ENCODE measurements at regions not wholly inside any gene's neighbourhood (a gene's known extent, or its start where the extent isn't known, plus 50 kb on each side); places are given as distances from the start of the nearest gene placed in this dataset.

DNA sequence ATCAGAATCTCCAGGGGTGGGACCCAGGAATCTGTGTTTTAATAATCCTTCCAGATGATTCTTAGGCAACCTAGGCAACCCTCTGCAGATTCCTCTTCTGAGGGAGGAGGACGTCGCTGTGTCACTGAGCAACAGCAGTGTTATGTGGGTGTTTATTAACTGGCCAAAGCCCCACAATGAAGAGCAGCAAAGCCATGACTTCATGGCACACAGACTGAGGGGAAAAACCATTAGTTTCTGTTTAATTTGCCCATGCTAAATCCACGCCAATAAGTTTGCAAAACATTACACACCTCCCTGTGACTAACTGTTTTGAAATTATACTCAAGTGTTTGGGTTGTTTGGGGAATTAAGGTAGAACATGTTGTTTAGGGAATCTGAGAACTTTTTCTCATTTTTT is 83.7 kb upstream of the TMED7 start:
- CTCF ChIA-PET, result no interaction called here
- H3K79me2 ChIP-seq (ENCODE audit: control insufficient read depth, insufficient read depth, low read length), result no peaks in the 10 kb centered on the region
- intact Hi-C loops (cut with micrococcal nuclease), result no loop called here
- no peak overlapping the region for H3K27ac ChIP-seq (ENCODE audit: low read length in 2 of 2)
- no peaks in the 10 kb centered on the region for H3K4me1 Mint-ChIP-seq
- H3K4me3 Mint-ChIP-seq, result no peak overlapping the region
- no peak overlapping the region for H3K9ac ChIP-seq (ENCODE audit: low read length)
- no peak overlapping the region for H3K4me3 ChIP-seq (ENCODE audit: control extremely low read depth in 1 of 5, extremely low read depth in 1 of 5, insufficient read depth in 1 of 5, low read depth in 2 of 5, low read length in 4 of 5)
- peaks cover 0 to 7% (median 0%) of the 10 kb centered on the region in 3 donors for H3K9me3 ChIP-seq (ENCODE audit: control extremely low read depth in 1 of 3, control insufficient read depth in 2 of 3, insufficient read depth in 1 of 3, low read length in 2 of 3)
- H3K4me2 ChIP-seq (replicated peaks; ENCODE audit: low read depth, low read length, poor library complexity, severe bottlenecking), result no peak overlapping the region
- DNase-seq (no peak), ATAC-seq (ENCODE audit: low read depth) (no peak)
- TF ChIP-seq EZH2 (IDR thresholded peaks at IDR 0.05; ENCODE audit: borderline replicate concordance, insufficient read depth, low read depth, low read length, poor library complexity, severe bottlenecking), result no peak
- TF ChIP-seq, protein P1, sequence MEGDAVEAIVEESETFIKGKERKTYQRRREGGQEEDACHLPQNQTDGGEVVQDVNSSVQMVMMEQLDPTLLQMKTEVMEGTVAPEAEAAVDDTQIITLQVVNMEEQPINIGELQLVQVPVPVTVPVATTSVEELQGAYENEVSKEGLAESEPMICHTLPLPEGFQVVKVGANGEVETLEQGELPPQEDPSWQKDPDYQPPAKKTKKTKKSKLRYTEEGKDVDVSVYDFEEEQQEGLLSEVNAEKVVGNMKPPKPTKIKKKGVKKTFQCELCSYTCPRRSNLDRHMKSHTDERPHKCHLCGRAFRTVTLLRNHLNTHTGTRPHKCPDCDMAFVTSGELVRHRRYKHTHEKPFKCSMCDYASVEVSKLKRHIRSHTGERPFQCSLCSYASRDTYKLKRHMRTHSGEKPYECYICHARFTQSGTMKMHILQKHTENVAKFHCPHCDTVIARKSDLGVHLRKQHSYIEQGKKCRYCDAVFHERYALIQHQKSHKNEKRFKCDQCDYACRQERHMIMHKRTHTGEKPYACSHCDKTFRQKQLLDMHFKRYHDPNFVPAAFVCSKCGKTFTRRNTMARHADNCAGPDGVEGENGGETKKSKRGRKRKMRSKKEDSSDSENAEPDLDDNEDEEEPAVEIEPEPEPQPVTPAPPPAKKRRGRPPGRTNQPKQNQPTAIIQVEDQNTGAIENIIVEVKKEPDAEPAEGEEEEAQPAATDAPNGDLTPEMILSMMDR (IDR thresholded peaks at IDR 0.05), result no peak
- peaks cover 0 to 3% (median 2%) of the 10 kb centered on the region in 4 experiments for H3K27me3 ChIP-seq (replicated peaks in 1 of 4; ENCODE audit: control extremely low read depth in 1 of 4, control insufficient read depth in 3 of 4, insufficient read depth in 4 of 4, low read length in 3 of 4)
- H3K36me3 ChIP-seq (replicated peaks in 1 of 2; ENCODE audit: control extremely low read depth in 1 of 2, control insufficient read depth in 1 of 2, extremely low read depth in 1 of 2, insufficient read depth in 2 of 2, low read length in 1 of 2), result no peaks in the 10 kb centered on the region
- no peak overlapping the region for H3K27ac Mint-ChIP-seq
- H2AFZ ChIP-seq (ENCODE audit: insufficient read depth, low read depth, low read length, poor library complexity, severe bottlenecking), result no peak overlapping the region
- POLR2A ChIA-PET, result no interaction called here
- H4K20me1 ChIP-seq (ENCODE audit: control insufficient read depth, insufficient read depth, low read length, poor library complexity, severe bottlenecking), result no peaks in the 10 kb centered on the region
- no peaks in the 10 kb centered on the region for H3K4me1 ChIP-seq (ENCODE audit: control insufficient read depth in 2 of 2, insufficient read depth in 2 of 2, low read length in 2 of 2)
- 80% methylated on average over 2 of the region's 3 CpGs for WGBS (ENCODE audit: insufficient coverage)
- peaks cover 4% of the 10 kb centered on the region for H3K27me3 Mint-ChIP-seq
- peaks cover 5% of the 10 kb centered on the region for H3K9me3 Mint-ChIP-seq (ENCODE audit: insufficient read depth)

DNA sequence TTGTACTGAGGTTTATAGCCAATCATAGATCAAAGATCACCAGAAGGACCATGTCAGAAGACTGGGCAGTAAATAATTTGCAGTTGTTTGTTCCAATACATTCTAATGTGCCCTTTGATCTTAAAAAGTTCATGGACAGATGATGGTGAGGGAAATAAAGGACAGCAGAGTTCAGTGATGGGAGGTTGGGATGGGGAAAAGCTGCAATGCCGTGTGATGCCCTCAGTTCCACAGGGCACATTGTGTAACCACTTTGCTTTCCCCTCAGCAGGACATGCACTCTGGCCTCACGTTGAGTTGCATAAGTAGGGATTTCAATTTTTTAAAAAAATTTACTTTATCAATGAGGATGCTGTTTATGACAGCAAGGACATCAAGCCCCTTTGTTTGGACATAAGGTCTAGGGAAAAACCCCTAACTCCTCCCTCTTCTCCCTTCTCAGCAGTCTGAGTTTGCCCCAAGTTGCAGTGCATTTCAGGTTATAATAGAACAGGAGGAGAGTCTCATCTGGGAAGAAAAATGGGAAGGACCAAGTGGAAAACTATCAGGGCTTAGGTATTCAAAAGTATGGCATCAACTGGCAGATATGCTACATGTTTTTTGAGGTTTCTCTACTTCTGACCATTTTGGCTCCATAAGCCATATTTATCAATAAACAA is 83.1 kb upstream of the TMED7 start:
- POLR2A ChIA-PET, result no interaction called here
- Histone ChIP-seq H4K20me1 (ENCODE audit: control insufficient read depth, insufficient read depth, low read length, poor library complexity, severe bottlenecking) (no peaks in the 10 kb centered on the region), H3K79me2 (ENCODE audit: control insufficient read depth, insufficient read depth, low read length) (no peaks in the 10 kb centered on the region), H3K4me1 (ENCODE audit: control insufficient read depth in 2 of 2, insufficient read depth in 2 of 2, low read length in 2 of 2) (no peaks in the 10 kb centered on the region), H3K4me2 (replicated peaks; ENCODE audit: low read depth, low read length, poor library complexity, severe bottlenecking) (no peak overlapping the region), H3K9me3 (ENCODE audit: control extremely low read depth in 1 of 3, control insufficient read depth in 2 of 3, insufficient read depth in 1 of 3, low read length in 2 of 3) (peaks cover 0 to 7% (median 0%) of the 10 kb centered on the region in 3 donors), H3K27ac (ENCODE audit: low read length in 2 of 2) (no peak overlapping the region), H3K36me3 (replicated peaks in 1 of 2; ENCODE audit: control extremely low read depth in 1 of 2, control insufficient read depth in 1 of 2, extremely low read depth in 1 of 2, insufficient read depth in 2 of 2, low read length in 1 of 2) (no peaks in the 10 kb centered on the region), H2AFZ (ENCODE audit: insufficient read depth, low read depth, low read length, poor library complexity, severe bottlenecking) (no peak overlapping the region), H3K9ac (ENCODE audit: low read length) (no peak overlapping the region), H3K27me3 (replicated peaks in 1 of 4; ENCODE audit: control extremely low read depth in 1 of 4, control insufficient read depth in 3 of 4, insufficient read depth in 4 of 4, low read length in 3 of 4) (peaks cover 0 to 3% (median 2%) of the 10 kb centered on the region in 4 experiments), H3K4me3 (ENCODE audit: control extremely low read depth in 1 of 5, extremely low read depth in 1 of 5, insufficient read depth in 1 of 5, low read depth in 2 of 5, low read length in 4 of 5) (no peak overlapping the region)
- CTCF ChIA-PET, result no interaction called here
- ATAC-seq (ENCODE audit: low read depth) (no peak), DNase-seq (no peak)
- no peak overlapping the region for H3K27ac Mint-ChIP-seq
- H3K9me3 Mint-ChIP-seq (ENCODE audit: insufficient read depth), result peaks cover 5% of the 10 kb centered on the region
- TF ChIP-seq EZH2 (IDR thresholded peaks at IDR 0.05; ENCODE audit: borderline replicate concordance, insufficient read depth, low read depth, low read length, poor library complexity, severe bottlenecking), result no peak
- TF ChIP-seq, protein P1 (IDR thresholded peaks at IDR 0.05), result no peak
- intact Hi-C loops (cut with micrococcal nuclease), result no loop called here
- no peak overlapping the region for H3K4me3 Mint-ChIP-seq
- peaks cover 4% of the 10 kb centered on the region for H3K27me3 Mint-ChIP-seq
- no peaks in the 10 kb centered on the region for H3K4me1 Mint-ChIP-seq
- 100% methylated on average over 1 of the region's 2 CpGs for WGBS (ENCODE audit: insufficient coverage)
